GM18511 (cell line): ENCODE measurements at regions not wholly inside any gene's neighbourhood (a gene's known extent, or its start where the extent isn't known, plus 50 kb on each side); places are given as distances from the start of the nearest gene placed in this dataset.
"Not testable (repeated sequence)": the region's sequence is repeated elsewhere in the genome, so short reads cannot be mapped to it uniquely, and the experiment has no call there.

Source experiments
- ATAC-seq: cut with Tn5 transposase; IDR thresholded peaks from one replicate; pipeline ENCODE4 v1.9.1; 2021; ENCODE audit warnings: mild to moderate bottlenecking, moderate library complexity; ENCODE audit not compliant: unreplicated experiment

DNA sequence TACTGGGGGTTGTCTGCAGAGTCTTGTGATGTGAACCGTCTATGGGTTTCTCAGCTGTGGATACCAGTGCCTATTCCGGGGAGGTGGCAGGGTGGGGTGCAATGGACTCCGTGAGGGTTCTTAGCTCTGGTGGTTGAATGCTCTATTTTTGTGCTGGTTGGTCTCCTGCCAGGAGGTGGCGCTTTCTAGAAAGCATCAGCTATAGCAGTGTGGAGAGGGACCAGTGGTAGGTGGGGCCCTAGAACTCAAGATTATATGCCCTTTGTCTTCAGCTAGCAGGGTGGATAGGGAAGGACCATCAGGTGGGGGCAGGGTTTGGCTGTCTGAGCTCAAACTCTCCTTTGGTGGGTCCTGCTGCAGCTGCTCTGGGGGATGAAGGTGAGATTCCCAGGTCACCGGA is 127.3 kb upstream of the PLD5 start:
- no peak for ATAC-seq

DNA sequence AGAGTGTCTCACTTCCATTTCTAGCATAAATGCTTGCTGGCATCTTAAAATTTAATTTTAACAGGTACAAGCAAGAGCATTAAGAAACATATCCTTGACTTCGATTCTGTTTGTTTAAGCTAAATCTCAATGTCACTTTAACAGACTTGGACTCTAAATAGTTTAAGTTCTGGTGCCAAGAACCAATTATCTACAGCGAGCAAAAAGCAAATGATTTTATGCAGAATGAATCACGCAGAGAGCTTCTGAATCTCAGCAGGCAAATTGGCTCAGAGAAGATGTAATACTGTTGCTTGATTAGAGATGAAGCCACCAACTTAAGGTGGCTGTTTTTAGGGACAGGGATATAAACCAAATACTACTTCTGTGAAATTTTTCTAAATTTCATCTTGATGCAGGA is 117.0 kb upstream of the PLD5 start:
- ATAC-seq = no peak

DNA sequence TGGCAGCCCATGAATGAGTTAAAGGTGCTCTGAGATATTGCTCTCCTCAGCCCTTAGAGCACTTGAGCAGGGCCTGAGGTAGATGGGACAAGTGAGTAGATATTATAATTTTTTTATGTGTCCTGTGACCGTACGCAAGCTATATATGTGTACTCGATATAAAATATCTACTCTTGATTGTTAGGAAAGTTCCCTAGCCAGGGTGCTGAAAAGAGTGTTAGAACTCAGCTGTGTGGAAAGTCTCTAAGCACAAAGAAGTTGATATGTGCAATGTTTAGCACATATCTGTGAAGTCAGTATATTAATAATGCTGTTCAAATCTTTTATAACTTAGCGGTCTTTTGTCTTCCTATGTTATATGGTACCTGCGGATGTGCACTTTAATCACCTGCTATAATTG is 114.6 kb upstream of the PLD5 start:
- ATAC-seq = no peak

DNA sequence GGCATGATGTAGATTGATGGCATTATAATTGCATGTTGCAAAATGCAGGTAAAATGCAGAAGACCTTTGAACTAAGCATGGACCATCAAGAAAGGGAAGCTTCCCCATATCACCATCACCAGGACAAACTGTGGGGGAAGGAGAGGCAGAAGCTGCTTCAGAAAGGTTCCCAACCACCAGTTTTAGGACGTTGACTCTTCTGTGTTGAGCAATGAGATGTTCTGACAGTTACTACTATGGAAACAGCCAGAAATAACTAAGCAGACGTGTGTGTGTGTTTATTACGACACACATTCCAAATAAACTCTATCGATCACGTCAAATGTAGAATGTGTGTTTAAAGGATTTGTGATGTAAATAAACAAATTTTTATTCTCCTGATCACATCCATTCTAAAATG is 110.2 kb upstream of the PLD5 start:
- ATAC-seq = no peak

DNA sequence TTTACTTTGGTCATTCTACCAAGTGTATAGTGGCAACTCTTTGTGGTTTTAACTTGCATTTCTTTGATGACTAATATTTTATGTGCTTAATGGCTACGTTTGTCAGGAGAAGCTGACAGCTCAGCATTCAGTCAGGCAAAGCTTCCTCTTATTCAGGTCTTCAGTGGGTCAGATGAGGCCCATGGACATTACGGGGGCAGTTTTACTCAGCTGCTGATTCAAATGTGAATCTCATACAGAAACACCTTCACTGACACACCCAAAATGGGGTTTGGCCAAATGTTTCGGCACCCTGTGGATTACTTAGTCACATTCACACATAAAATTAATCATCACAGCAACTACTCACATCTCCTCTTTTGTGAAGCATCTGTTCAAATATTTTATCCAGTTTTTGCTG is 104.9 kb upstream of the PLD5 start:
- no peak for ATAC-seq

DNA sequence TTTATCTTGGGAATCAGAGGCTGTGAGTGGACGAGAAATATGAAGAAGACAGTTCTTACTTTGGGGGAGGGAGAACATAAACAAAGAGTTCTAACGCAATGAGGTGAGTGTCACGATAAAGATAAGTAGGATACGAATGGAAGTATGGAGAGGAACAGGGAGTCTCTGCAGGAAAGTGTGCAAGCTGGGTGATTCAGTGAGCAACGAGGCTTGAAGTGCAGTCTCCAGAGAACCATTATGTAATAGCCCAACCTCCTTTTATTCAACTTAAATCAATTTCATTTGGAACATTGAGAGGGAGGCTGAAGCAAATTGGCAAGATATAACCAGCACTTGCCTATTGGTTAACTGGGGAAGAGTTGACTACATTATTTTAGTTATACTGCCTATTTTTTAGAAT is 99.3 kb upstream of the PLD5 start:
- ATAC-seq = no peak

DNA sequence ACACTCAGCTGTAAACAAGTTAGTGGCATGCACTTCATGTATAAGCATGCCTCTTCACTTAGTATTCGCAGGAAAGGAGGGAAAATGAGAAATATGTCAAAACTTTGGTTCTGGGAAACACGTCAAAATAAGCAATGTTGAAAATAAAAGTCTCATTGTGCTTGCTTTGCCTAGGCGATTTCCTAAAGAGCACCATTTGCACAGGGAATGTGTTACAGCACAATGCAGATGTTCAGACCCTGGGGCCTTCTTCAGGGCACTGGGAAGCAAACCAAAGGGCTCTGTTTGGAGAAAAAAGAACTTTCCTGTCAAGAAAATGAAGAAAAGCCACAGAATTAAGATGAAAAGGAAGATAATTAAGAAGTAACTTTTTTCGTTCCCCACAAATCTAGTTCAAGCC is 98.6 kb upstream of the PLD5 start:
- ATAC-seq = no peak

DNA sequence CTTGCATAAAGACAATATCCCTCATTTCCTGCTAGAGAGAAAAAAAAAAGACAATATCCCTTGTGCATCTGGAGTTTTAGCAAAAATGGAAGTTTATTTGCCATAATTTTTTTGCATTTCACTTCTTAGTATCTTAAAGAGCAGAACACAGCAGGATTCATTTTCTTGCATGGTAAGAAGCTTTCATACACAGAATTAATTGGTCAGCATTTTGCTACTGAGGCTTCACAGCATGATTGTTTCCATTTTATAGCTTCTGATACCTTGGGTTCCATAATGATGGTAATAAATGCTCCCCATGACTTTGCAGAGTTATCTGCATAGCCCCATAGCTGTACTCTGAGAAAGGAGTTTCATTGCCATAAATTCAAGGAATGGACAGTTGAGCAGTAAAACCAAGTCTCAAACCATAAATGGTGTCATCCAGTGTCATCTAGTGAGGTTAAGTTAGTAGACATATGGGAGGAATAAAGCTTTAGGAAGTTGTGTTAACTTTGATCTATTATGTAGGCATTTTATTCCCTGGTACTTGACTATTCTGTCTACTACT is 88.8 kb upstream of the PLD5 start:
- no peak for ATAC-seq

DNA sequence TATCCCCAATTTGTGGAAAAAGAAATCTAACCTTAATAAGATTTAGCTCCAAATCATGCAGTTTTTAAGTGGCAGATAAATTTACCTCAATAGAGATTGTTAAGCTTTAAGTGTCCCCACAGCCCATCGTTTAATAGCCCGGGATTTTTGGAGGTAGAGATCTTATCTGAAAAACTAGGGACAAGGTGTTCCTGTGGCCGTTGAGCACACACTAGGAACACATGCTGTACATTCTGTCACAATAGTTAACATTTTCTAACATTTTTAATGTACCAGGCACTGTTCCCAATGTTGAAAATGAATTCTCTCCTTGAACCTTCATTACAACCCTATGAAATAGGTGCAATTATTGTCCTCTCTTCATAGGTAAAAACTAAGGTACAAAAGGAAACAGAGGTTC is 85.7 kb upstream of the PLD5 start:
- ATAC-seq = no peak

DNA sequence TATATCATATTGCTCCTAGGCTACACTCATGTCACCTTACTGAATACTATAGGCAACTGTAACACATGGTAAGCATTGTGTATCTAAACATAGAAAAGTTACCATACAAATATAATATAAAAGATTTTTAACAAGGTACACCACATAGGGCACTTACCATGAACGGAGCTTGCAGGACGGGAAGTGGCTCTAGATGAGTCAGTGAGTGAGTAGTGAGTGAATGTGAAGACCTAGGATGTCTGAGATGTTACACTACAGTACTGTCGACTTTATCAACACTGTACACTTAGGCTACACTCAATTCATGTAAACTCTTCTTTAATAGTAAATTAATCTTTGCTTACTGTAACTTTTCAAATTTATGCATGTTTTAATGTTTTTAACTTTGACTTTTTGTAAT is 81.0 kb upstream of the PLD5 start:
- ATAC-seq = no peak

DNA sequence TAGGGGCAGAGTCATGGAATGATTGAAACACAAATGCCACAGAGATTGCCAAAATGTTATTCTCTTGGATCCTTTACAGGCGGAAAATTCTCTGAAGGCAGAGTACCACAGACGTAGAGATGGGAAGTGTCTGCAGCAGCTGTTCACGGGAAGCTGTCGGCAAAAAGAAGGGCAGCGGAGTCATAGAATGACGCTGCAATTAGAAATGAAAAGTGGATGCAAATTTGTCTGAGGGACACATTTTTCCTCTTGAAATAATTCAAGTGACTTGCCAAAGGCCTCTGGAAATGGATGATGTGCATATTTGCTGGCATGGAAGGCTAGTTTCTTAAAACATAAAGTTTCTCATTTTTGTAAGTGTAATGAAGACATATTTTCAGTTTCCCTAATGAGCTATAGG is 77.5 kb upstream of the PLD5 start:
- no peak for ATAC-seq

DNA sequence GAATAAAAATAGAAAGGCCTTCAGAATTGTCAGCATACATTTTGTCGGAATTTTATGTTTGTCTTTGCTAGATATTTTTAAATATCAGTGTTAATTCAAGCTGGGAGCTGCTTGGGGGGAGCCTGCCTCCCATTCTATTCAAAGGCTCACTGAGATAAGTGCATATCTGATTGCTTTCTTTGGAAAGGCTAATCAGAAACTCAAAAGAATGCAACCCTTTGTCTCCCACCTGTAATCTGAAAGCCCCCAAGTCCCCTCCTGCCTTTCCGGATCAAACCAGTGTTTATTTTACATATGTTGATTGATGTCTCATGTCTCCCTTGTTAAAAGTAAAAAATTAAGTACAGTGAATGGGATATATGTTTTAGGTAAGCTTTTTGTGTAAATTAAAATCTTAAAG is 69.3 kb upstream of the PLD5 start:
- not testable (repeated sequence) for ATAC-seq

DNA sequence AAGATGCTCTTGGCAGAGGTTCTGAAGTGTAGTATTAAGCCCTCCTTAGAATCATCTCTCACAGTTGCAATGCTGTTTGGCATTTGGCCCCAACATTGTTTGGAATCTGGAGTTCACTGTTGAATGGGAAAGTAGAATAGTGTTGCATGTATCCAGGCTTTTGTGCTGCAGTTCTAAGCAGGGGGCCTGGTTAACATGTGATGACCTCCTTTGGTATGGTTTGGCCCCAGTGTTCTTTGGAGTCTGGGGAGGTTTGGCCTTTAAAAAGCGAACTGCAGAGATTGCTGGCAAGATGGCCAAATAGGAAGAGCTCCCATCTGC is 61.8 kb upstream of the PLD5 start:
- ATAC-seq = no peak

DNA sequence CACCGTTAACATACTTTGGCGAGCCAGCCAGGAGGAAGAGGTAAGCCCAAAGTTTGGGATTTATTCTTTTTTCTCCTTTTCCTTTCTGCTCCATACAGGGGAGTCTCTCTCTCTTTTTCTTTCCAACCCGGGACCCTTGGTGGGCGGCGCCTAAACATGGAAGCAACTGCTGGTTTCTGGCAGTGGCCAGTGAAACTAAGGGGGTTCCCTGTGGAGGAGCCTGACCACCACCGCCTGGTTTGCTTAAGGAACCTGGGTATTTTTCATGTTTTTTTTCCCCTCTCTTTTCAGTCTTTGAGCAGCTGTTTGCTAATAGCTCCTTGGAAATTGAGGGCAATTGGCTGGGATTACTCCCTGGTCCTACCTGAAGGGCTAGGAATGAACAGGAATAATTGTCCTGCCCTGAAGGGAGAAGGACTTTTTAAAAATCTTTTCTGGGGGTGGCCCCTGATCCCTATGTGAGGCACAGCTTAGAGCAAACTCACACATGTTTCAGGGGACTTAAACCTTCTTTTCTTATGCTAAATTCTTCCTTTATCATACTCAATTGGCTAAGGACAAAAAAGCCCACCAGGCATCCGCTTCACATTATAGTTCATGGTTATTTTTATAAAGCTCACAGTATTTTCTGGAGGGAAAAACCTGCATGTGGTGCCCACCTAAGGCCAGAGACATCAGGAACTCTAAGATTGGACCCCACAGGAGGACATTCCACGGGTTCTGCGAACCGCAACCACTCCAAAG is 61.3 kb upstream of the PLD5 start:
- ATAC-seq = no peak

DNA sequence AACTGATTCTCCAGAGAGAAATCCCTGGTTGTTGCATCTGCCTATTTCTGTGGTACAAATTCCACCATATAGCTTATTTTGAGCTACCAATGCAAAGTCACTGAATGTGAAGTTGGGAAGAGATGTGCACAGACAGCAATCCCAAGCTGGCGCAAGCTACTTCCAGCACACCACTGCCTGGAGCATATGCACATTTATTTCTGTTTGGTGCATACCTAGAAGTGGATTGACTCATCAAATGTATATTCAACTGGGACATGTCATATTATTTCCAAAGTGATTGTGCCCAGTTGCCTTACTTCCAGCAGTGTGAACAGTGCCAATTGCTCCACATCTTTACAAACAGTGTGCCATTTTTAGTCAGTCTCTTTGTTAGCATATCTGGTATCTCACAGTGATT is 58.2 kb upstream of the PLD5 start:
- ATAC-seq = no peak

DNA sequence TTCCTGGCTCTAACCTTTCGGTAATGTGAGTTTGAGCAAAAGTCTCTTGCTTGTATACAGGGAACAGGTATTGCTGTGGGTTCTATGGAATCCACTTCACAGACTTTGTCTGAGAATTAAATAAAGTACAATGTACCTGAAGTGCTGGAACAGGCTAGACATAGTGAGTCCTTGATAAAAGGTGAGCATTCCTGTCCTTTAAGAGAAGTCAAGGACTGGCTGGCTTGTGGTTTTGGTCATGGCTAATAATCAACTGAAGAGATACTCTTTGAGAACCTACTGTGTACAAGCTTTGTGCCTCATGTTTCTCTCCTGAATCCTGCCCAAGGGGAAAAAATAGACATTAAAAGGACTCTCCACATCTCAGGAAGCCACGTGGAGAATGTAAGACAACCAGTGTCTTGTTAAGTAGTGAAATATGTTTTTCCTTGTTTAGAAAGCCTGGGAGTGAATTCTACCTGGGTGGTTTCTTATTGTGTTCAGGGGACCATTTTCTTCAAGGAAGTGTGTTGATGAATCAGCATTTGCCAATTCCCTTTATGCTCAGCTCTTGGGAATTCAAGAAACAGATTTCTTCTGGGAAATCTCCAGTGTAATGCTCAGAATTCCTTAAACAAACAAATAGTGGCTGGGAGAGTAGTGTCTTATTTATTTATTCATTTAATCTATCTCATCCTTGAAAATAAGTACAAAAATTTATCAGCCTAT is 55.2 kb upstream of the PLD5 start:
- no peak for ATAC-seq
